WTC11 (cell line): ENCODE measurements at regions not wholly inside any gene's neighbourhood (a gene's known extent, or its start where the extent isn't known, plus 50 kb on each side); places are given as distances from the start of the nearest gene placed in this dataset.

Experiments used
- ATAC-seq: fragments of 200-7000 bp; cut with Tn5 transposase; 2 replicates; pipeline ENCODE4 v1.10.0; 2021; ENCODE audit warnings: mild to moderate bottlenecking, moderate library complexity
- CTCF ChIA-PET: fragments of 300-600 bp; sonication (Branson Sonifier 250); formaldehyde crosslinking; loops from one replicate; lab custom pipeline; 2021; ENCODE audit warnings: antibody characterized with exemption; lab: Charles Lee
- POLR2A ChIA-PET: fragments of 350-600 bp; sonication (Branson Sonifier 250); formaldehyde crosslinking; loops from one replicate; lab custom pipeline; 2021; ENCODE audit warnings: antibody characterized with exemption; lab: Charles Lee
- DNase-seq: peaks from one replicate; pipeline ENCODE4 v3.0.0; 2021; ENCODE audit warnings: low spot score
- H3K27ac Mint-ChIP-seq: 2 replicates; pipeline ENCODE4 v1.8.0; 2021; ENCODE audit warnings: mixed read lengths
- H3K27me3 Mint-ChIP-seq: 2 replicates; pipeline ENCODE4 v1.8.0; 2021; ENCODE audit warnings: low read depth, mild to moderate bottlenecking, moderate library complexity, mixed read lengths
- H3K36me3 Mint-ChIP-seq: 2 replicates; pipeline ENCODE4 v1.8.0; 2021; ENCODE audit warnings: mixed read lengths
- H3K4me1 Mint-ChIP-seq: 2 replicates; pipeline ENCODE4 v1.8.0; 2022; ENCODE audit warnings: mixed read lengths
- H3K4me3 Mint-ChIP-seq: 2 replicates; pipeline ENCODE4 v1.8.0; 2021; ENCODE audit warnings: mild to moderate bottlenecking, moderate library complexity, mixed read lengths
- H3K9me3 Mint-ChIP-seq: 2 replicates; pipeline ENCODE4 v1.8.0; 2021; ENCODE audit warnings: mixed read lengths
- ATF1 ChIP-seq: sonication (generic); formaldehyde crosslinking; IDR thresholded peaks from 2 replicates; pipeline ENCODE4 v1.8.1; 2023; ENCODE audit warnings: mild to moderate bottlenecking, moderate library complexity, missing genetic modification reagents
- ELF4 ChIP-seq: sonication (generic); formaldehyde crosslinking; IDR thresholded peaks from 2 replicates; pipeline ENCODE4 v1.8.1; 2022; ENCODE audit warnings: low read depth, mild to moderate bottlenecking, moderate library complexity, missing genetic modification reagents
- EMX1 ChIP-seq: fragments of 250-450 bp; sonication (Bioruptor Pico); IDR thresholded peaks from 2 replicates; pipeline ENCODE4 v1.8.0; 2021; ENCODE audit warnings: mild to moderate bottlenecking
- FOXK1 ChIP-seq: sonication (generic); formaldehyde crosslinking; IDR thresholded peaks from 2 replicates; pipeline ENCODE4 v1.8.0; 2022; ENCODE audit warnings: mild to moderate bottlenecking, moderate library complexity, missing genetic modification reagents
- JUN ChIP-seq: sonication (generic); formaldehyde crosslinking; IDR thresholded peaks from 2 replicates; pipeline ENCODE4 v1.8.0; 2023; ENCODE audit warnings: mild to moderate bottlenecking, missing genetic modification reagents
- MXD4 ChIP-seq: fragments of 250-450 bp; sonication (Bioruptor Pico); IDR thresholded peaks from 2 replicates; pipeline ENCODE4 v1.8.0; 2021; ENCODE audit warnings: mild to moderate bottlenecking, moderate library complexity, borderline replicate concordance
- NFATC4 ChIP-seq: fragments of 250-450 bp; sonication (Bioruptor Pico); IDR thresholded peaks from 2 replicates; pipeline ENCODE4 v1.9.0; 2021; ENCODE audit warnings: mild to moderate bottlenecking
- NFYB ChIP-seq: sonication (generic); formaldehyde crosslinking; conservative IDR thresholded peaks from 2 replicates; pipeline ENCODE4 v1.8.0; 2022; ENCODE audit warnings: low read depth, missing genetic modification reagents
- NR2C2 ChIP-seq: sonication (generic); formaldehyde crosslinking; IDR thresholded peaks from 2 replicates; pipeline ENCODE4 v1.8.0; 2022; ENCODE audit warnings: mild to moderate bottlenecking, missing genetic modification reagents
- SMAD4 ChIP-seq: sonication (generic); formaldehyde crosslinking; IDR thresholded peaks from 2 replicates; pipeline ENCODE4 v1.8.0; 2022; ENCODE audit warnings: mild to moderate bottlenecking, missing genetic modification reagents
- ZNF263 ChIP-seq: sonication (generic); formaldehyde crosslinking; IDR thresholded peaks from 2 replicates; pipeline ENCODE4 v1.8.1; 2022; ENCODE audit warnings: low read depth, mild to moderate bottlenecking, moderate library complexity, missing genetic modification reagents
- ZNF396 ChIP-seq: fragments of 250-450 bp; sonication (Bioruptor Pico); IDR thresholded peaks from 2 replicates; pipeline ENCODE4 v1.8.0; 2021; ENCODE audit warnings: mild to moderate bottlenecking, moderate library complexity, borderline replicate concordance
- ZNF423 ChIP-seq: fragments of 250-450 bp; sonication (Bioruptor Pico); IDR thresholded peaks from 2 replicates; pipeline ENCODE4 v2.1.2; 2022; ENCODE audit warnings: mild to moderate bottlenecking, moderate library complexity
- TF ChIP-seq, protein P1 (sequence below): sonication (generic); formaldehyde crosslinking; IDR thresholded peaks from 2 replicates; pipeline ENCODE4 v1.8.1; 2022; ENCODE audit warnings: missing genetic modification reagents, borderline replicate concordance
- TF ChIP-seq, protein P2 (sequence below): fragments of 250-450 bp; sonication (Bioruptor Pico); IDR thresholded peaks from 2 replicates; pipeline ENCODE4 v1.9.0; 2021; ENCODE audit warnings: mild to moderate bottlenecking
- TF ChIP-seq, protein P3 (sequence below): sonication (generic); formaldehyde crosslinking; IDR thresholded peaks from 2 replicates; pipeline ENCODE4 v1.8.0; 2022; ENCODE audit warnings: missing genetic modification reagents
- TF ChIP-seq, protein P4 (sequence below): fragments of 250-450 bp; sonication (Bioruptor Pico); IDR thresholded peaks from 2 replicates; pipeline ENCODE4 v1.8.0; 2021; ENCODE audit warnings: mild to moderate bottlenecking
- TF ChIP-seq, protein P5 (sequence below): fragments of 250-450 bp; sonication (Bioruptor Pico); IDR thresholded peaks from 2 replicates; pipeline ENCODE4 v1.9.0; 2021; ENCODE audit warnings: moderate library complexity, mild to moderate bottlenecking, inconsistent platforms, borderline replicate concordance
- TF ChIP-seq, protein P6 (sequence below): sonication (generic); formaldehyde crosslinking; IDR thresholded peaks from 2 replicates; pipeline ENCODE4 v1.8.1; 2023; ENCODE audit warnings: mild to moderate bottlenecking, missing genetic modification reagents, moderate library complexity
- TF ChIP-seq, protein P7 (sequence below): sonication (generic); formaldehyde crosslinking; IDR thresholded peaks from 2 replicates; pipeline ENCODE4 v1.8.1; 2022; ENCODE audit warnings: low read depth, missing genetic modification reagents, borderline replicate concordance
- TF ChIP-seq, protein P8 (sequence below): sonication (generic); formaldehyde crosslinking; IDR thresholded peaks from 2 replicates; pipeline ENCODE4 v1.8.0; 2022; ENCODE audit warnings: mild to moderate bottlenecking, missing genetic modification reagents

DNA sequence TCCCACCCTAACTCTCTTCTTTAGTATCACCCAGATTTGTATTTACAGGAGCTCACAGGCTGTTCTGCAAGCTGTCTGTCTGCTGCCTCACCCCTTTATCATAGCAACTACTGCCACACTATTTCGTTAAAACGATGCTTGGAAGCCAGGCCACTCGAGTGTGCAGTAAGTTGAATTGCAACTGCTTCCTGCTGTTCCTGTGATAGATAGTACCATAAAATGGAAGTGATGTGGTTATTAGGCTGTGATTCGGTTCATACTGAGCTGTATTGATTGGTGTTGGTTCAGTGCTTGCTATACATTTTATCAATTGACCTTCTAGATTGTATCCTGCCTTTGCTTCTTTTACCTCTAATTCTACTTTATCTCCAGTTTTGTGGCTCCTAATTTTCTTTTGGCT, 325.4 kb downstream of the RNF144B start:
- H3K27me3 Mint-ChIP-seq: no peaks in the 10 kb centered on the region
- H3K4me1 Mint-ChIP-seq: no peaks in the 10 kb centered on the region
- no peak overlapping the region for H3K4me3 Mint-ChIP-seq
- H3K27ac Mint-ChIP-seq: no peak overlapping the region
- TF ChIP-seq, protein P1, sequence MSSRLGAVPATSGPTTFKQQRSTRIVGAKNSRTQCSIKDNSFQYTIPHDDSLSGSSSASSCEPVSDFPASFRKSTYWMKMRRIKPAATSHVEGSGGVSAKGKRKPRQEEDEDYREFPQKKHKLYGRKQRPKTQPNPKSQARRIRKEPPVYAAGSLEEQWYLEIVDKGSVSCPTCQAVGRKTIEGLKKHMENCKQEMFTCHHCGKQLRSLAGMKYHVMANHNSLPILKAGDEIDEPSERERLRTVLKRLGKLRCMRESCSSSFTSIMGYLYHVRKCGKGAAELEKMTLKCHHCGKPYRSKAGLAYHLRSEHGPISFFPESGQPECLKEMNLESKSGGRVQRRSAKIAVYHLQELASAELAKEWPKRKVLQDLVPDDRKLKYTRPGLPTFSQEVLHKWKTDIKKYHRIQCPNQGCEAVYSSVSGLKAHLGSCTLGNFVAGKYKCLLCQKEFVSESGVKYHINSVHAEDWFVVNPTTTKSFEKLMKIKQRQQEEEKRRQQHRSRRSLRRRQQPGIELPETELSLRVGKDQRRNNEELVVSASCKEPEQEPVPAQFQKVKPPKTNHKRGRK (CRISPR knock-in tag): no peak
- no peak for TF ChIP-seq NR2C2 (CRISPR knock-in tag)
- TF ChIP-seq, protein P2, sequence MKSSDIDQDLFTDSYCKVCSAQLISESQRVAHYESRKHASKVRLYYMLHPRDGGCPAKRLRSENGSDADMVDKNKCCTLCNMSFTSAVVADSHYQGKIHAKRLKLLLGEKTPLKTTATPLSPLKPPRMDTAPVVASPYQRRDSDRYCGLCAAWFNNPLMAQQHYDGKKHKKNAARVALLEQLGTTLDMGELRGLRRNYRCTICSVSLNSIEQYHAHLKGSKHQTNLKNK (CRISPR knock-in tag): no peak
- no peak for TF ChIP-seq ZNF263 (CRISPR knock-in tag)
- TF ChIP-seq, protein P3, sequence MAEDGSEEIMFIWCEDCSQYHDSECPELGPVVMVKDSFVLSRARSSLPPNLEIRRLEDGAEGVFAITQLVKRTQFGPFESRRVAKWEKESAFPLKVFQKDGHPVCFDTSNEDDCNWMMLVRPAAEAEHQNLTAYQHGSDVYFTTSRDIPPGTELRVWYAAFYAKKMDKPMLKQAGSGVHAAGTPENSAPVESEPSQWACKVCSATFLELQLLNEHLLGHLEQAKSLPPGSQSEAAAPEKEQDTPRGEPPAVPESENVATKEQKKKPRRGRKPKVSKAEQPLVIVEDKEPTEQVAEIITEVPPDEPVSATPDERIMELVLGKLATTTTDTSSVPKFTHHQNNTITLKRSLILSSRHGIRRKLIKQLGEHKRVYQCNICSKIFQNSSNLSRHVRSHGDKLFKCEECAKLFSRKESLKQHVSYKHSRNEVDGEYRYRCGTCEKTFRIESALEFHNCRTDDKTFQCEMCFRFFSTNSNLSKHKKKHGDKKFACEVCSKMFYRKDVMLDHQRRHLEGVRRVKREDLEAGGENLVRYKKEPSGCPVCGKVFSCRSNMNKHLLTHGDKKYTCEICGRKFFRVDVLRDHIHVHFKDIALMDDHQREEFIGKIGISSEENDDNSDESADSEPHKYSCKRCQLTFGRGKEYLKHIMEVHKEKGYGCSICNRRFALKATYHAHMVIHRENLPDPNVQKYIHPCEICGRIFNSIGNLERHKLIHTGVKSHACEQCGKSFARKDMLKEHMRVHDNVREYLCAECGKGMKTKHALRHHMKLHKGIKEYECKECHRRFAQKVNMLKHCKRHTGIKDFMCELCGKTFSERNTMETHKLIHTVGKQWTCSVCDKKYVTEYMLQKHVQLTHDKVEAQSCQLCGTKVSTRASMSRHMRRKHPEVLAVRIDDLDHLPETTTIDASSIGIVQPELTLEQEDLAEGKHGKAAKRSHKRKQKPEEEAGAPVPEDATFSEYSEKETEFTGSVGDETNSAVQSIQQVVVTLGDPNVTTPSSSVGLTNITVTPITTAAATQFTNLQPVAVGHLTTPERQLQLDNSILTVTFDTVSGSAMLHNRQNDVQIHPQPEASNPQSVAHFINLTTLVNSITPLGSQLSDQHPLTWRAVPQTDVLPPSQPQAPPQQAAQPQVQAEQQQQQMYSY (CRISPR knock-in tag): no peak
- no peak for TF ChIP-seq ELF4 (CRISPR knock-in tag)
- TF ChIP-seq, protein P4, sequence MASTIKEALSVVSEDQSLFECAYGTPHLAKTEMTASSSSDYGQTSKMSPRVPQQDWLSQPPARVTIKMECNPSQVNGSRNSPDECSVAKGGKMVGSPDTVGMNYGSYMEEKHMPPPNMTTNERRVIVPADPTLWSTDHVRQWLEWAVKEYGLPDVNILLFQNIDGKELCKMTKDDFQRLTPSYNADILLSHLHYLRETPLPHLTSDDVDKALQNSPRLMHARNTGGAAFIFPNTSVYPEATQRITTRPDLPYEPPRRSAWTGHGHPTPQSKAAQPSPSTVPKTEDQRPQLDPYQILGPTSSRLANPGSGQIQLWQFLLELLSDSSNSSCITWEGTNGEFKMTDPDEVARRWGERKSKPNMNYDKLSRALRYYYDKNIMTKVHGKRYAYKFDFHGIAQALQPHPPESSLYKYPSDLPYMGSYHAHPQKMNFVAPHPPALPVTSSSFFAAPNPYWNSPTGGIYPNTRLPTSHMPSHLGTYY: no peak
- TF ChIP-seq SMAD4 (CRISPR knock-in tag): no peak
- TF ChIP-seq, protein P5, sequence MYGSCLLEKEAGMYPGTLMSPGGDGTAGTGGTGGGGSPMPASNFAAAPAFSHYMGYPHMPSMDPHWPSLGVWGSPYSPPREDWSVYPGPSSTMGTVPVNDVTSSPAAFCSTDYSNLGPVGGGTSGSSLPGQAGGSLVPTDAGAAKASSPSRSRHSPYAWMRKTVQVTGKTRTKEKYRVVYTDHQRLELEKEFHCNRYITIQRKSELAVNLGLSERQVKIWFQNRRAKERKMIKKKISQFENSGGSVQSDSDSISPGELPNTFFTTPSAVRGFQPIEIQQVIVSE (CRISPR knock-in tag): no peak
- no peak for TF ChIP-seq ZNF423 (CRISPR knock-in tag)
- no peak for TF ChIP-seq MXD4 (CRISPR knock-in tag)
- TF ChIP-seq EMX1 (CRISPR knock-in tag): no peak
- TF ChIP-seq NFATC4 (CRISPR knock-in tag): no peak
- TF ChIP-seq, protein P6, sequence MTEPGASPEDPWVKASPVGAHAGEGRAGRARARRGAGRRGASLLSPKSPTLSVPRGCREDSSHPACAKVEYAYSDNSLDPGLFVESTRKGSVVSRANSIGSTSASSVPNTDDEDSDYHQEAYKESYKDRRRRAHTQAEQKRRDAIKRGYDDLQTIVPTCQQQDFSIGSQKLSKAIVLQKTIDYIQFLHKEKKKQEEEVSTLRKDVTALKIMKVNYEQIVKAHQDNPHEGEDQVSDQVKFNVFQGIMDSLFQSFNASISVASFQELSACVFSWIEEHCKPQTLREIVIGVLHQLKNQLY: no peak
- H3K9me3 Mint-ChIP-seq: peaks cover 12% of the 10 kb centered on the region
- ATAC-seq (no peak), DNase-seq (no peak)
- CTCF ChIA-PET: no interaction called here
- POLR2A ChIA-PET: no interaction called here
- H3K36me3 Mint-ChIP-seq: no peaks in the 10 kb centered on the region

DNA sequence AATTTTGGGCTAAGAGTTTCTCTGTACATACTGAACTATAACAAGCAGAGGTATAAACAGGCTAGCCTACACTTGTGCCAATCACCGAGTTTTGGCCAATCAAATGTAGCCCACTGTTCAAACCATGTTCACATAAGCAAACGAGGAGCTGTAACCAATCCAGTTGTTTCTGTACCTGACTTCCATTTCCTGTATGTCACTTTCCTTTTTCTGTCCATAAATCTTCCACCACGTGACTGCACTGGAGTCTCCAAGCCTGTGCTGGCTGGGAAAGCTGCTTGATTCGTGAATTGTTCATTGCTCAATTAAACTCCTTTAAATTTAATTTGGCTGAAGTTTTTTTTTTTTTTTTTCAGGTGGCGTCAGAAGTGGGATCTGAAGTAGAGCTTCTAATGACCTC, 332.9 kb downstream of the RNF144B start:
- Mint-ChIP-seq H3K27me3 (no peaks in the 10 kb centered on the region), H3K36me3 (peaks cover 10% of the 10 kb centered on the region; the same call in 1 of the 2 replicates), H3K27ac (no peak overlapping the region), H3K4me1 (peaks cover 14% of the 10 kb centered on the region), H3K4me3 (no peak overlapping the region), H3K9me3 (peaks cover 32% of the 10 kb centered on the region)
- ATAC-seq (no peak), DNase-seq (no peak)
- CTCF ChIA-PET: interaction anchor here (0.6 to 1.5 kb wide), 6 partner anchors 13 to 1117 kb away, joined by 3 to 9 read pairs (median 4); partner anchors contain the start of gene ID4
- POLR2A ChIA-PET: interaction anchor here (0.6 kb wide), 2 partner anchors 32 to 239 kb away, joined by 5 to 8 read pairs; no protein-coding TSS in a partner anchor
- TF ChIP-seq FOXK1 (CRISPR knock-in tag) (no peak), JUN (no peak), ATF1 (CRISPR knock-in tag) (no peak), NFYB (no peak), ZNF396 (CRISPR knock-in tag) (no peak)
- TF ChIP-seq, protein P7, sequence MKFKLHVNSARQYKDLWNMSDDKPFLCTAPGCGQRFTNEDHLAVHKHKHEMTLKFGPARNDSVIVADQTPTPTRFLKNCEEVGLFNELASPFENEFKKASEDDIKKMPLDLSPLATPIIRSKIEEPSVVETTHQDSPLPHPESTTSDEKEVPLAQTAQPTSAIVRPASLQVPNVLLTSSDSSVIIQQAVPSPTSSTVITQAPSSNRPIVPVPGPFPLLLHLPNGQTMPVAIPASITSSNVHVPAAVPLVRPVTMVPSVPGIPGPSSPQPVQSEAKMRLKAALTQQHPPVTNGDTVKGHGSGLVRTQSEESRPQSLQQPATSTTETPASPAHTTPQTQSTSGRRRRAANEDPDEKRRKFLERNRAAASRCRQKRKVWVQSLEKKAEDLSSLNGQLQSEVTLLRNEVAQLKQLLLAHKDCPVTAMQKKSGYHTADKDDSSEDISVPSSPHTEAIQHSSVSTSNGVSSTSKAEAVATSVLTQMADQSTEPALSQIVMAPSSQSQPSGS (CRISPR knock-in tag): no peak
- TF ChIP-seq, protein P8, sequence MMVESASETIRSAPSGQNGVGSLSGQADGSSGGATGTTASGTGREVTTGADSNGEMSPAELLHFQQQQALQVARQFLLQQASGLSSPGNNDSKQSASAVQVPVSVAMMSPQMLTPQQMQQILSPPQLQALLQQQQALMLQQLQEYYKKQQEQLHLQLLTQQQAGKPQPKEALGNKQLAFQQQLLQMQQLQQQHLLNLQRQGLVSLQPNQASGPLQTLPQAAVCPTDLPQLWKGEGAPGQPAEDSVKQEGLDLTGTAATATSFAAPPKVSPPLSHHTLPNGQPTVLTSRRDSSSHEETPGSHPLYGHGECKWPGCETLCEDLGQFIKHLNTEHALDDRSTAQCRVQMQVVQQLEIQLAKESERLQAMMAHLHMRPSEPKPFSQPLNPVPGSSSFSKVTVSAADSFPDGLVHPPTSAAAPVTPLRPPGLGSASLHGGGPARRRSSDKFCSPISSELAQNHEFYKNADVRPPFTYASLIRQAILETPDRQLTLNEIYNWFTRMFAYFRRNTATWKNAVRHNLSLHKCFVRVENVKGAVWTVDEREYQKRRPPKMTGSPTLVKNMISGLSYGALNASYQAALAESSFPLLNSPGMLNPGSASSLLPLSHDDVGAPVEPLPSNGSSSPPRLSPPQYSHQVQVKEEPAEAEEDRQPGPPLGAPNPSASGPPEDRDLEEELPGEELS (CRISPR knock-in tag): no peak
